ENCODE measurements at regions not wholly inside any gene's neighbourhood (a gene's known extent, or its start where the extent isn't known, plus 50 kb on each side); places are given as distances from the start of the nearest gene placed in this dataset.

DNA sequence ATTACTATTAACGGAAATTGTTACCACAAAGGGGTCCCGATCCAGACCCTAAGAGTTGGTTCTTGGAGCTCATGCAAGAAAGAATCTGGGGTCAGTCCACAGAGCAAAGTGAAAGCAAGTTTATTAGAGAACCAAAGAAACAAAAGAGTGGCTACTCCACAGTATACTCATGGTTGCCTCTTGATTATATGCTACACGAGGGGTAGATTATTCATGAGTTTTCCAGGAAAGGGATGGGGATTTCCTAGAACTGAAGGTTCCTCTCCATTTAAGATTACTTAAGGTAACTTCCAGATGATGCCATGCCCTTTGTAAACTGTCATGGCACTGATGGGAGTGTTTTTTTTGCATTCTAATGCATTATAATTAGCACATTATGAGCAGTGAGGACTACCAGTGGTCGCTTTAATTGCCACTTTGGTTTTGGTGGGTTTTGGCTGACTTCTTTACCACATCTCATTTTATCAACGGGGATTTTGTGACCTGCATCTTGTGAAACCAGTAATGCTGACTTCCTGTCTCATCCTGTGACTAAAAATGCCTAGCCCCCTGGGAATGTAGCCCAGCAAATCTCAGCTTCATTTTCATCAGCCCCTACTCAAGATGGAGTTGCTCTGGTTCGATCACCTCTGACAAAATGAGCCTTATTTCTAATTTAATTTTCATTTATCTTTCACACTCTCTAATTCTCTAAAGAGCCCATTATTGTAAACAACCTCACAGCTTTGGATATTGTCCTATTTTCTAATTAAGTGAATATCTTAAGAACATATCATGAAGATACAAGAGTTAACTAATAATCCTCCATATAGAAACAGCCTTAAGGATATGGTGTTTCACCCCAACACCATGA lies 336.3 kb downstream of the RASEF start:
- no peak for DNase-seq (ENCODE audit: low spot score)
- TF ChIP-seq, protein P1, sequence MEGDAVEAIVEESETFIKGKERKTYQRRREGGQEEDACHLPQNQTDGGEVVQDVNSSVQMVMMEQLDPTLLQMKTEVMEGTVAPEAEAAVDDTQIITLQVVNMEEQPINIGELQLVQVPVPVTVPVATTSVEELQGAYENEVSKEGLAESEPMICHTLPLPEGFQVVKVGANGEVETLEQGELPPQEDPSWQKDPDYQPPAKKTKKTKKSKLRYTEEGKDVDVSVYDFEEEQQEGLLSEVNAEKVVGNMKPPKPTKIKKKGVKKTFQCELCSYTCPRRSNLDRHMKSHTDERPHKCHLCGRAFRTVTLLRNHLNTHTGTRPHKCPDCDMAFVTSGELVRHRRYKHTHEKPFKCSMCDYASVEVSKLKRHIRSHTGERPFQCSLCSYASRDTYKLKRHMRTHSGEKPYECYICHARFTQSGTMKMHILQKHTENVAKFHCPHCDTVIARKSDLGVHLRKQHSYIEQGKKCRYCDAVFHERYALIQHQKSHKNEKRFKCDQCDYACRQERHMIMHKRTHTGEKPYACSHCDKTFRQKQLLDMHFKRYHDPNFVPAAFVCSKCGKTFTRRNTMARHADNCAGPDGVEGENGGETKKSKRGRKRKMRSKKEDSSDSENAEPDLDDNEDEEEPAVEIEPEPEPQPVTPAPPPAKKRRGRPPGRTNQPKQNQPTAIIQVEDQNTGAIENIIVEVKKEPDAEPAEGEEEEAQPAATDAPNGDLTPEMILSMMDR (IDR thresholded peaks at IDR 0.05; ENCODE audit: extremely low read depth, insufficient read depth, missing control alignments) = no peak
- in situ Hi-C loops (cut with MboI; ENCODE audit: low pct_unique_long_range_greater_than_20kb, low sequenced_read_pairs, unreplicated experiment) = no loop called here

DNA sequence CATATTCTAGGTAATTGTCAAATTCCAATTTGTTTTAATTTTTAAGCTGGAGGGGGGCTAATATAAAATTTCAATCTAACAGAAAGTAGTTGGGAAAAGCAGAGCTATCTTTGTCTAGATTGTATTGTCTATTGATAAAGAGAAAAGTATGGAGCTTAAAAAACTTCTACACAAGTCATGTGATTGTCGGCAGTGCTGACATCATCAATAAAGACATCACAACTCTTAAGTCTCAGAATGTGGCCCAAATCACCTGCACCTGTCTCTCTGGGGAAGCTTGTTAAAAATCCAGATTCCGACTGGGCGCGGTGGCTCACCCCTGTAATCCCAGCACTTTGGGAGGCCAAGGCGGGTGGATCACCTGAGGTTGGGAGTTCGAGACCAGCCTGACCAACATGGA lies 333.8 kb downstream of the RASEF start:
- in situ Hi-C loops (cut with MboI; ENCODE audit: low pct_unique_long_range_greater_than_20kb, low sequenced_read_pairs, unreplicated experiment) = no loop called here
- no peak for DNase-seq (ENCODE audit: low spot score)

DNA sequence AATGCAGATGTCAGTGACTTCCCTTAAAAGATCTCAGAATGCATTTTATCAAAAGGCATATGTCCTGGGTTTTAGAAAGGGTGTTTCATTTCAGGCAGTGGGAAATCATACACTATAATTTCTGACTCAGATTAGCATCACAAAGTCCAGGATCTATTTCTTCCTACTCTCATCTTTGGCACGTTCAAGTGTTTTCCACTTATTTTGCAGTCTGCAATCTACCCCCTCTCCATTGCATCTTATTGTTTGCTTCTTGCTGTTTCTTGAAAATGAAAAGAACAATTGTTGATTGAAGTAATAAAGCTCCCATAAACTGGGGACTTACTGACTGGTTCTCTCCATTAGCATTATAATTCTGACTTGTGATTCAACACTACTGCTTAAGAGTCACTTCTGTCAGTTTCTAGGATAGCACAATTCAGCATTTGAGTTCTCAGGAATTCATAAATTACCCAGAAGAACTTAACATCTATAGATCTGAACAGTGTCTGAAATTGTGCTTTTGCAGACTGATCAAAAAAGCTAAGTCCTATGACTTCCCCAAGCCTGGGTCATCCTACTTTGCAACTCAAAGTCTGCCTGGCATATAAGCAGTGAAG lies 332.9 kb downstream of the RASEF start:
- no peak for DNase-seq (ENCODE audit: low spot score)

More for the DNA sequence above, 333.8 kb downstream of the RASEF start:
- TF ChIP-seq, protein P1 (IDR thresholded peaks at IDR 0.05; ENCODE audit: extremely low read depth, insufficient read depth, missing control alignments) = no peak

GRCh38 chr9:82732928-82733327 lies 330.0 kb downstream of the RASEF start:
- in situ Hi-C loops (cut with MboI; ENCODE audit: low pct_unique_long_range_greater_than_20kb, low sequenced_read_pairs, unreplicated experiment) = no loop called here
- TF ChIP-seq, protein P1 (IDR thresholded peaks at IDR 0.05; ENCODE audit: extremely low read depth, insufficient read depth, missing control alignments) = no peak

More for the DNA sequence above, 332.9 kb downstream of the RASEF start:
- in situ Hi-C loops (cut with MboI; ENCODE audit: low pct_unique_long_range_greater_than_20kb, low sequenced_read_pairs, unreplicated experiment) = no loop called here
- TF ChIP-seq, protein P1 (IDR thresholded peaks at IDR 0.05; ENCODE audit: extremely low read depth, insufficient read depth, missing control alignments) = no peak

GRCh38 chr9:82736126-82736525 lies 326.8 kb downstream of the RASEF start:
- TF ChIP-seq, protein P1 (IDR thresholded peaks at IDR 0.05; ENCODE audit: extremely low read depth, insufficient read depth, missing control alignments) = no peak
- DNase-seq (ENCODE audit: low spot score) = no peak
- in situ Hi-C loops (cut with MboI; ENCODE audit: low pct_unique_long_range_greater_than_20kb, low sequenced_read_pairs, unreplicated experiment) = no loop called here

More at GRCh38 chr9:82732928-82733327, 330.0 kb downstream of the RASEF start:
- no peak for DNase-seq (ENCODE audit: low spot score)

DNA sequence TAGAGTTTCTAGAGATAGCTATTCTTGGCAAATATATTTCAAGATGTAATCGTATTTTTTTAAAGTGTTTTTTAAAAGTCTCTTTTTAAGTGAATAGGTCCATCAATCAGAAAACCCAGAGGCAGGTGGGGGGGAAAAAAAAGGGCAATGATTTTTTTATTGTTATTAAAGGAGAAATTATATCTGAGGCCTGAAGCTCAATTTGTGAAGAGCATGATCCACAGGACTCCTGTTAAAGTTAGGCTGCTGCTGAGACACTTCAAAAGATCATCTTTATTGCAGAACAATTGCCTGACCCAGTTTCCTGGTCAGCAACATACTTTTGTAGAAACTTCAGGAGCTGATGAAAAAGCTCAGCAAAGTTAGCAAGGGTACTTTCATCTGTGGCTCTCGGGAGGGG lies 326.2 kb downstream of the RASEF start:
- in situ Hi-C loops (cut with MboI; ENCODE audit: low pct_unique_long_range_greater_than_20kb, low sequenced_read_pairs, unreplicated experiment) = no loop called here
- DNase-seq (ENCODE audit: low spot score) = no peak
- TF ChIP-seq, protein P1 (IDR thresholded peaks at IDR 0.05; ENCODE audit: extremely low read depth, insufficient read depth, missing control alignments) = no peak

Data from GM13977 (cell line).